Neural cell (in vitro differentiated cells): ENCODE measurements at regions not wholly inside any gene's neighbourhood (a gene's known extent, or its start where the extent isn't known, plus 50 kb on each side); places are given as distances from the start of the nearest gene placed in this dataset.

Experiments
- EP300 ChIP-seq: fragments of 450-650 bp; conservative IDR thresholded peaks from 2 replicates; pipeline ENCODE4 v1.6.1; 2014; ENCODE audit warnings: antibody characterized with exemption, mild to moderate bottlenecking, moderate library complexity; ENCODE audit not compliant: poor library complexity, severe bottlenecking
- SMC3 ChIP-seq: fragments of 450-650 bp; conservative IDR thresholded peaks from 2 replicates; pipeline ENCODE4 v1.6.1; 2014; ENCODE audit warnings: antibody characterized with exemption, mild to moderate bottlenecking, moderate library complexity; ENCODE audit not compliant: poor library complexity
- TF ChIP-seq, protein P1 (sequence below): fragments of 450-650 bp; IDR thresholded peaks from 2 replicates; pipeline ENCODE4 v1.5.1; 2014; ENCODE audit warnings: antibody characterized with exemption, mild to moderate bottlenecking, moderate library complexity; ENCODE audit not compliant: poor library complexity, severe bottlenecking

GRCh38 chr9:24652181-24652580 is 106.5 kb upstream of the IZUMO3 start:
- no peak for TF ChIP-seq EP300
- TF ChIP-seq, protein P1, sequence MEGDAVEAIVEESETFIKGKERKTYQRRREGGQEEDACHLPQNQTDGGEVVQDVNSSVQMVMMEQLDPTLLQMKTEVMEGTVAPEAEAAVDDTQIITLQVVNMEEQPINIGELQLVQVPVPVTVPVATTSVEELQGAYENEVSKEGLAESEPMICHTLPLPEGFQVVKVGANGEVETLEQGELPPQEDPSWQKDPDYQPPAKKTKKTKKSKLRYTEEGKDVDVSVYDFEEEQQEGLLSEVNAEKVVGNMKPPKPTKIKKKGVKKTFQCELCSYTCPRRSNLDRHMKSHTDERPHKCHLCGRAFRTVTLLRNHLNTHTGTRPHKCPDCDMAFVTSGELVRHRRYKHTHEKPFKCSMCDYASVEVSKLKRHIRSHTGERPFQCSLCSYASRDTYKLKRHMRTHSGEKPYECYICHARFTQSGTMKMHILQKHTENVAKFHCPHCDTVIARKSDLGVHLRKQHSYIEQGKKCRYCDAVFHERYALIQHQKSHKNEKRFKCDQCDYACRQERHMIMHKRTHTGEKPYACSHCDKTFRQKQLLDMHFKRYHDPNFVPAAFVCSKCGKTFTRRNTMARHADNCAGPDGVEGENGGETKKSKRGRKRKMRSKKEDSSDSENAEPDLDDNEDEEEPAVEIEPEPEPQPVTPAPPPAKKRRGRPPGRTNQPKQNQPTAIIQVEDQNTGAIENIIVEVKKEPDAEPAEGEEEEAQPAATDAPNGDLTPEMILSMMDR, result no peak
- no peak for TF ChIP-seq SMC3
